GM18870 (cell line): ENCODE measurements at regions not wholly inside any gene's neighbourhood (a gene's known extent, or its start where the extent isn't known, plus 50 kb on each side); places are given as distances from the start of the nearest gene placed in this dataset.

Experiments used
- ATAC-seq: cut with Tn5 transposase; IDR thresholded peaks from one replicate; pipeline ENCODE4 v1.9.1; 2021; ENCODE audit warnings: moderate library complexity; ENCODE audit not compliant: unreplicated experiment

GRCh38 chr18:56139792-56140254 lies 498.6 kb downstream of the TXNL1 start:
- ATAC-seq = no peak

- ATAC-seq = no peak
These were observed 499.0 kb downstream of the TXNL1 start for GRCh38 chr18:56139372-56139771.

- ATAC-seq = no peak
These were observed 502.3 kb downstream of the TXNL1 start for GRCh38 chr18:56136105-56136504.

GRCh38 chr18:56130481-56130880 lies 507.9 kb downstream of the TXNL1 start:
- ATAC-seq = no peak

GRCh38 chr18:56128153-56128791 lies 510.1 kb downstream of the TXNL1 start:
- no peak for ATAC-seq

- ATAC-seq = no peak
These were observed 510.9 kb downstream of the TXNL1 start for GRCh38 chr18:56127322-56128099.

GRCh38 chr18:56124186-56124585 lies 514.2 kb downstream of the TXNL1 start:
- ATAC-seq = no peak

- ATAC-seq = no peak
These were observed 516.7 kb downstream of the TXNL1 start for GRCh38 chr18:56121669-56122068.

- no peak for ATAC-seq
These were observed 517.6 kb downstream of the TXNL1 start for GRCh38 chr18:56120782-56121181.

- ATAC-seq = no peak
These were observed 518.7 kb downstream of the TXNL1 start for GRCh38 chr18:56119681-56120080.

- peak; percentile 50 for ATAC-seq
These were observed 520.0 kb downstream of the TXNL1 start for GRCh38 chr18:56118422-56118821.

GRCh38 chr18:56115071-56116015 lies 523.0 kb downstream of the TXNL1 start:
- ATAC-seq = no peak

- ATAC-seq = no peak
These were observed 525.0 kb upstream of the TCF4 start for GRCh38 chr18:56112984-56113383.

GRCh38 chr18:56112013-56112749 lies 524.2 kb upstream of the TCF4 start:
- peak; percentile 99 for ATAC-seq

- no peak for ATAC-seq
These were observed 521.8 kb upstream of the TCF4 start for GRCh38 chr18:56109757-56110156.

GRCh38 chr18:56108478-56109367 lies 520.7 kb upstream of the TCF4 start:
- ATAC-seq = no peak

GRCh38 chr18:56107821-56108477 lies 520.0 kb upstream of the TCF4 start:
- ATAC-seq = no peak

- ATAC-seq = no peak
These were observed 512.2 kb upstream of the TCF4 start for GRCh38 chr18:56100090-56100722.

GRCh38 chr18:56097621-56098020 lies 509.6 kb upstream of the TCF4 start:
- no peak for ATAC-seq
